Loucy (cell line): ENCODE measurements at regions not wholly inside any gene's neighbourhood (a gene's known extent, or its start where the extent isn't known, plus 50 kb on each side); places are given as distances from the start of the nearest gene placed in this dataset.

ENCODE experiments used
- H2AFZ ChIP-seq: fragments of 200-600 bp; sonication (generic); 2 replicates; pipeline ENCODE4 v1.6.0; 2016; ENCODE audit warnings: antibody characterized with exemption, mild to moderate bottlenecking, low read length, moderate library complexity
- H3F3A ChIP-seq: fragments of 200-600 bp; 2 replicates; pipeline ENCODE4 v1.6.0; 2016; ENCODE audit warnings: antibody characterized with exemption, low read depth, mild to moderate bottlenecking
- H3K27me3 ChIP-seq: fragments of 200-600 bp; sonication (generic); 2 replicates; pipeline ENCODE4 v1.6.1; 2014; ENCODE audit warnings: low read length, mild to moderate bottlenecking; ENCODE audit not compliant: insufficient read depth, poor library complexity, severe bottlenecking
- H3K36me3 ChIP-seq: fragments of 200-600 bp; sonication (generic); 2 replicates; pipeline ENCODE4 v1.6.1; 2016; ENCODE audit warnings: low read length; ENCODE audit not compliant: insufficient read depth
- H3K4me1 ChIP-seq: fragments of 200-600 bp; sonication (generic); 2 replicates; pipeline ENCODE4 v1.5.1; 2014; ENCODE audit warnings: low read length, mild to moderate bottlenecking; ENCODE audit not compliant: insufficient read depth, poor library complexity, severe bottlenecking
- H3K4me2 ChIP-seq: fragments of 200-600 bp; sonication (generic); 2 replicates; pipeline ENCODE4 v1.6.0; 2014; ENCODE audit warnings: antibody characterized with exemption, low read length, low read depth, mild to moderate bottlenecking; ENCODE audit not compliant: poor library complexity, severe bottlenecking
- H3K4me3 ChIP-seq: fragments of 200-600 bp; sonication (generic); 2 replicates; pipeline ENCODE4 v1.5.1; 2014; ENCODE audit warnings: low read length, mild to moderate bottlenecking, mixed read lengths; ENCODE audit not compliant: poor library complexity, severe bottlenecking
- H3K79me2 ChIP-seq: fragments of 200-600 bp; sonication (generic); 2 replicates; pipeline ENCODE4 v1.6.1; 2014; ENCODE audit warnings: low read length; ENCODE audit not compliant: insufficient read depth
- H3K9ac ChIP-seq: fragments of 200-600 bp; sonication (generic); 2 replicates; pipeline ENCODE4 v1.6.0; 2014; ENCODE audit warnings: mild to moderate bottlenecking, low read depth, low read length, moderate library complexity; ENCODE audit not compliant: poor library complexity, severe bottlenecking
- H3K9me2 ChIP-seq: fragments of 200-600 bp; sonication (generic); replicated peaks from 2 replicates; pipeline ENCODE4 v1.6.1; 2016; ENCODE audit warnings: low read depth, low read length, mixed read lengths
- H3K9me3 ChIP-seq: fragments of 200-600 bp; sonication (generic); 2 replicates; pipeline ENCODE4 v1.6.1; 2014; ENCODE audit warnings: mild to moderate bottlenecking, antibody characterized with exemption, low read length, low read depth; ENCODE audit not compliant: insufficient read depth
- H4K20me1 ChIP-seq: fragments of 200-600 bp; sonication (generic); 2 replicates; pipeline ENCODE4 v1.6.0; 2014; ENCODE audit warnings: antibody characterized with exemption, low read length, mild to moderate bottlenecking; ENCODE audit not compliant: insufficient read depth, poor library complexity, severe bottlenecking
- CTCF ChIP-seq: fragments of 200-600 bp; sonication (generic); conservative IDR thresholded peaks from 2 replicates; pipeline ENCODE4 v1.5.1; 2014; ENCODE audit warnings: mild to moderate bottlenecking, antibody characterized with exemption, low read length
- EZH2phosphoT487 ChIP-seq: fragments of 200-600 bp; IDR thresholded peaks from 2 replicates; pipeline ENCODE4 v1.6.1; 2018; ENCODE audit warnings: antibody characterized with exemption, mild to moderate bottlenecking, moderate library complexity, borderline replicate concordance

- no peaks in the 10 kb centered on the region for H3K36me3 ChIP-seq
- H3K9me2 ChIP-seq: no peaks in the 10 kb centered on the region
- TF ChIP-seq EZH2phosphoT487 (no peak), CTCF (peak; percentile 41)
- no peaks in the 10 kb centered on the region for H3F3A ChIP-seq
- H2AFZ ChIP-seq: no peak overlapping the region
- H4K20me1 ChIP-seq: no peaks in the 10 kb centered on the region
- no peaks in the 10 kb centered on the region for H3K4me1 ChIP-seq
- H3K9ac ChIP-seq: no peak overlapping the region
- no peak overlapping the region for H3K4me3 ChIP-seq
- no peaks in the 10 kb centered on the region for H3K79me2 ChIP-seq
- no peak overlapping the region for H3K4me2 ChIP-seq
- peaks cover 12% of the 10 kb centered on the region; the same call in 1 of the 2 replicates for H3K9me3 ChIP-seq
- no peaks in the 10 kb centered on the region for H3K27me3 ChIP-seq
Measured at GRCh38 chr4:144318797-144319196, 178.3 kb upstream of the GYPA start.

GRCh38 chr4:144336633-144337032 lies 196.1 kb upstream of the GYPA start:
- Histone ChIP-seq H3K9me3 (no peaks in the 10 kb centered on the region), H3K4me1 (peaks cover 46% of the 10 kb centered on the region), H3K36me3 (no peaks in the 10 kb centered on the region), H4K20me1 (no peaks in the 10 kb centered on the region), H3K4me3 (no peak overlapping the region), H2AFZ (no peak overlapping the region; the same call in 1 of the 2 replicates), H3K9me2 (no peaks in the 10 kb centered on the region), H3K4me2 (peak overlapping the region; percentile 51), H3K27me3 (no peaks in the 10 kb centered on the region), H3K79me2 (no peaks in the 10 kb centered on the region), H3K9ac (no peak overlapping the region), H3F3A (peaks cover 7% of the 10 kb centered on the region; the same call in 1 of the 2 replicates)
- no peak for TF ChIP-seq EZH2phosphoT487
- no peak for TF ChIP-seq CTCF

GRCh38 chr4:144338148-144338547 lies 197.6 kb upstream of the GYPA start:
- TF ChIP-seq EZH2phosphoT487: no peak
- no peak for TF ChIP-seq CTCF
- peak overlapping the region; percentile 51 for H3K4me2 ChIP-seq
- peak overlapping the region; percentile 2; the same call in 1 of the 2 replicates for H2AFZ ChIP-seq
- no peaks in the 10 kb centered on the region for H3K9me3 ChIP-seq
- peaks cover 7% of the 10 kb centered on the region; the same call in 1 of the 2 replicates for H3F3A ChIP-seq
- no peaks in the 10 kb centered on the region for H4K20me1 ChIP-seq
- H3K27me3 ChIP-seq: no peaks in the 10 kb centered on the region
- peak overlapping the region; percentile 3 for H3K9ac ChIP-seq
- no peaks in the 10 kb centered on the region for H3K79me2 ChIP-seq
- no peaks in the 10 kb centered on the region for H3K36me3 ChIP-seq
- H3K4me3 ChIP-seq: peak overlapping the region; percentile 10
- H3K9me2 ChIP-seq: no peaks in the 10 kb centered on the region
- peaks cover 46% of the 10 kb centered on the region for H3K4me1 ChIP-seq
